ENCODE measurements at regions not wholly inside any gene's neighbourhood (a gene's known extent, or its start where the extent isn't known, plus 50 kb on each side); places are given as distances from the start of the nearest gene placed in this dataset.

- peak in 1 of 14 donors; percentile 38 for DNase-seq
Measured at GRCh38 chr12:78599366-78599765, 265.2 kb upstream of the SYT1 start.

GRCh38 chr12:78600541-78600940, 264.0 kb upstream of the SYT1 start:
- peak in 1 of 14 donors; percentile 85 for DNase-seq

- no peak for DNase-seq
Measured at GRCh38 chr12:78611504-78611903, 253.1 kb upstream of the SYT1 start.

- DNase-seq: no peak
Measured at GRCh38 chr12:78612190-78612589, 252.4 kb upstream of the SYT1 start.

- DNase-seq: no peak
Measured at GRCh38 chr12:78617683-78618082, 246.9 kb upstream of the SYT1 start.

GRCh38 chr12:78622529-78623195, 241.9 kb upstream of the SYT1 start:
- DNase-seq: no peak

- no peak for DNase-seq
Measured at GRCh38 chr12:78628491-78629100, 236.0 kb upstream of the SYT1 start.

- no peak for DNase-seq
Measured at GRCh38 chr12:78636231-78636855, 228.2 kb upstream of the SYT1 start.

GRCh38 chr12:78641837-78642423, 222.6 kb upstream of the SYT1 start:
- no peak for DNase-seq

- DNase-seq: peak in 1 of 14 donors; percentile 15
Measured at GRCh38 chr12:78645956-78646355, 218.6 kb upstream of the SYT1 start.

GRCh38 chr12:78651755-78652154, 212.8 kb upstream of the SYT1 start:
- no peak for DNase-seq

GRCh38 chr12:78666584-78666983, 198.0 kb upstream of the SYT1 start:
- no peak for DNase-seq

GRCh38 chr12:78671295-78671694, 193.3 kb upstream of the SYT1 start:
- DNase-seq: no peak

- no peak for DNase-seq
Measured at GRCh38 chr12:78672033-78672432, 192.5 kb upstream of the SYT1 start.

- DNase-seq: peak in 1 of 14 donors; percentile 88
Measured at GRCh38 chr12:78674311-78675090, 190.1 kb upstream of the SYT1 start.

GRCh38 chr12:78680596-78680995, 184.0 kb upstream of the SYT1 start:
- no peak for DNase-seq

GRCh38 chr12:78683031-78683430, 181.5 kb upstream of the SYT1 start:
- no peak for DNase-seq

GRCh38 chr12:78683626-78684025, 180.9 kb upstream of the SYT1 start:
- DNase-seq: no peak

- DNase-seq: no peak
Measured at GRCh38 chr12:78684419-78684818, 180.2 kb upstream of the SYT1 start.

GRCh38 chr12:78695749-78696148, 168.8 kb upstream of the SYT1 start:
- no peak for DNase-seq

- no peak for DNase-seq
Measured at GRCh38 chr12:78696267-78696666, 168.3 kb upstream of the SYT1 start.

GRCh38 chr12:78697817-78698415, 166.7 kb upstream of the SYT1 start:
- no peak for DNase-seq

Measured in C1 segment of cervical spinal cord (tissue), 14 donors.